ENCODE measurements at regions not wholly inside any gene's neighbourhood (a gene's known extent, or its start where the extent isn't known, plus 50 kb on each side); places are given as distances from the start of the nearest gene placed in this dataset.
"Not testable (repeated sequence)": the region's sequence is repeated elsewhere in the genome, so short reads cannot be mapped to it uniquely, and the experiment has no call there.

- TF ChIP-seq, protein P1, sequence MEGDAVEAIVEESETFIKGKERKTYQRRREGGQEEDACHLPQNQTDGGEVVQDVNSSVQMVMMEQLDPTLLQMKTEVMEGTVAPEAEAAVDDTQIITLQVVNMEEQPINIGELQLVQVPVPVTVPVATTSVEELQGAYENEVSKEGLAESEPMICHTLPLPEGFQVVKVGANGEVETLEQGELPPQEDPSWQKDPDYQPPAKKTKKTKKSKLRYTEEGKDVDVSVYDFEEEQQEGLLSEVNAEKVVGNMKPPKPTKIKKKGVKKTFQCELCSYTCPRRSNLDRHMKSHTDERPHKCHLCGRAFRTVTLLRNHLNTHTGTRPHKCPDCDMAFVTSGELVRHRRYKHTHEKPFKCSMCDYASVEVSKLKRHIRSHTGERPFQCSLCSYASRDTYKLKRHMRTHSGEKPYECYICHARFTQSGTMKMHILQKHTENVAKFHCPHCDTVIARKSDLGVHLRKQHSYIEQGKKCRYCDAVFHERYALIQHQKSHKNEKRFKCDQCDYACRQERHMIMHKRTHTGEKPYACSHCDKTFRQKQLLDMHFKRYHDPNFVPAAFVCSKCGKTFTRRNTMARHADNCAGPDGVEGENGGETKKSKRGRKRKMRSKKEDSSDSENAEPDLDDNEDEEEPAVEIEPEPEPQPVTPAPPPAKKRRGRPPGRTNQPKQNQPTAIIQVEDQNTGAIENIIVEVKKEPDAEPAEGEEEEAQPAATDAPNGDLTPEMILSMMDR (IDR thresholded peaks at IDR 0.05; ENCODE audit: insufficient read depth, low read length, poor library complexity, severe bottlenecking): no peak
- no peak for DNase-seq (ENCODE audit: low read depth)
- H3K36me3 ChIP-seq (ENCODE audit: control insufficient read depth, insufficient read depth, low read length): no peaks in the 10 kb centered on the region
- no peaks in the 10 kb centered on the region for H3K27me3 ChIP-seq (ENCODE audit: control insufficient read depth, insufficient read depth, low read length)
- no peak overlapping the region for H3K4me3 ChIP-seq (ENCODE audit: low read depth, low read length)
Measured at GRCh38 chr4:55004831-55005230, 120.6 kb downstream of the KDR start.

GRCh38 chr4:55002431-55002830, 123.0 kb downstream of the KDR start:
- no peaks in the 10 kb centered on the region for H3K36me3 ChIP-seq (ENCODE audit: control insufficient read depth, insufficient read depth, low read length)
- TF ChIP-seq, protein P1 (IDR thresholded peaks at IDR 0.05; ENCODE audit: insufficient read depth, low read length, poor library complexity, severe bottlenecking): no peak
- DNase-seq (ENCODE audit: low read depth): no peak
- H3K4me3 ChIP-seq (ENCODE audit: low read depth, low read length): no peak overlapping the region
- no peaks in the 10 kb centered on the region for H3K27me3 ChIP-seq (ENCODE audit: control insufficient read depth, insufficient read depth, low read length)

DNA sequence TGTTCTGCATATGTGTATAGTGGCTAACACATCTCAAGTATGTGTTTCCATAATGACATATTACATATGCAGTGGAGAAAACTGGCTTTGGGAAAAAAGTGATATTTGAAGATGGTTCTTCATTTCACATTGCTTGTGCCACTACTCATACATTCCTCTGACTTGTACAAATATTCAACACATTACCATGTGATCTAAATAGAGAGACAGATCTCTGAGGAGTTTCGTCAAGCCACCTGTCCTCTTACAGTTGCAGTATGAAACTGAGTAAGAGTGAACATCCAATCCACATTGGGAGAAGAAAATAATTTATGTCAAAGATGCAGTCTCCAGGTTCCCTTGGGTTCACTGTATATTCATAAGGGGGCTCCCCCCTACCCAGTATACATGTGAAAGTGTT, 123.9 kb downstream of the KDR start:
- H3K4me3 ChIP-seq (ENCODE audit: low read depth, low read length): no peak overlapping the region
- TF ChIP-seq, protein P1 (IDR thresholded peaks at IDR 0.05; ENCODE audit: insufficient read depth, low read length, poor library complexity, severe bottlenecking): no peak
- no peaks in the 10 kb centered on the region for H3K36me3 ChIP-seq (ENCODE audit: control insufficient read depth, insufficient read depth, low read length)
- no peak for DNase-seq (ENCODE audit: low read depth)
- H3K27me3 ChIP-seq (ENCODE audit: control insufficient read depth, insufficient read depth, low read length): no peaks in the 10 kb centered on the region

DNA sequence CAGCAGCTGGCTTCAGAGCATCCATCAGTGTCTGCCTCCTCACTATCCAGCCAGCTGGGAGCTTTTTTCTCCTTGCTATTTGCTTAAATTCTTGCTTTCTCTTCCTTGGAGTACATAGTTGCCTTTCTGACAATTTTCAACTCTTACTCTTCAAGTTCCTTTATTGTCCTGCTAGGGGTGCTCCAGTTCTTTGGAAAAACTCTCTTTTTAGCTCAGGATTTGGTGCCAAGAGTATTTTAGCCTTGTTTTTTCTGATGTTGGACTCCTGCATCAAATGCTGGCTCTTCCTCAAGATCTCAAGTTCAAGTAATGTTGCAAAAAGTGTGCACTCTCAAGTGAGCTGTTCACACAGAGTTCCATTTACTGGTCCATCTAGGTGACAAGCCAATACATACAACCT, 126.4 kb downstream of the KDR start:
- Histone ChIP-seq H3K36me3 (ENCODE audit: control insufficient read depth, insufficient read depth, low read length) (no peaks in the 10 kb centered on the region), H3K27me3 (ENCODE audit: control insufficient read depth, insufficient read depth, low read length) (no peaks in the 10 kb centered on the region), H3K4me3 (ENCODE audit: low read depth, low read length) (no peak overlapping the region)
- TF ChIP-seq, protein P1 (IDR thresholded peaks at IDR 0.05; ENCODE audit: insufficient read depth, low read length, poor library complexity, severe bottlenecking): peak; percentile 18
- DNase-seq (ENCODE audit: low read depth): no peak

DNA sequence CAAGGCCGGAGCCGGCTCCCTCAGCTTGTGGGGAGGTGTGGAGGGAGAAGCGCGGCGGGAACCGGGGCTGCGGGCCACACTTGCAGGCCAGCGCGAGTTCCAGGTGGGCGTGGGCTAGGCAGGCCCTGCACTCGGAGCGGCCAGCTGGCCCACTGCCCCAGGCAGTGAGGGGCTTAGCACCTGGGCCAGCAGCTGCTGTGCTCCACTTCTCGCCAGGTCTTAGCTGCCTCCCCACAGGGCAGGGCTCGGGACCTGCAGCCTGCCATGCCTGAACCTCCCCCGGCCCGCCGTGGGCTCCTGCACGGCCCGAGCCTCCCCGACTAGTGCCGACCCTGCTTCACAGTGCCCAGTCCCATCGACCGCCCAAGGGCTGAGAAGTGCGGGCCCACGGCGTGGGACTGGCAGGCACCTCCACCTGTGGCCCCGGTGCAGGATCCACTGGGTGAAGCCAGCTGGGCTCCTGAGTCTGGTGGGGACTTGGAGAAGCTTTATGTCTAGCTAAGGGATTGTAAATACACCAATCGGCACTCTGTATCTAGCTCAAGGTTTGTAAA, 131.8 kb downstream of the KDR start:
- not testable (repeated sequence) for H3K36me3 ChIP-seq (ENCODE audit: control insufficient read depth, insufficient read depth, low read length); DNase-seq (ENCODE audit: low read depth); H3K4me3 ChIP-seq (ENCODE audit: low read depth, low read length); H3K27me3 ChIP-seq (ENCODE audit: control insufficient read depth, insufficient read depth, low read length)

DNA sequence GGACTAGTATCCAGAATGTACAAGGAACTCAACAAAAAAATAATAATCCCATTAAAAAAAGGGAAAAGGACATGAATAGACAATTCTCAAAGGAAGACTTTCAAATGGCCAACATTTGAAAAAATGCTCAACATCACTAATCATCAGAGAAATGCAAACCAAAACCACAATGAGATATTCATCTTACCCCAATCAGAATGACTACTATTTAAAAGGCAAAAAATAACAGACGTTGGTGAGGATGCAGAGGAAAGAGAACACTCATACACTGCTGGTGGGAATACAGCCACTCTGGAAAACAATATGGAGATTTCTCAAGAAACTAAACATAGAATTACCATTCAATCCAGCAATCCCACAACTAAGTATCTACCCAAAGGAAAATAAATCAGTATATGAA, 133.1 kb downstream of the KDR start:
- no peak overlapping the region for H3K4me3 ChIP-seq (ENCODE audit: low read depth, low read length)
- H3K27me3 ChIP-seq (ENCODE audit: control insufficient read depth, insufficient read depth, low read length): no peaks in the 10 kb centered on the region
- TF ChIP-seq, protein P1 (IDR thresholded peaks at IDR 0.05; ENCODE audit: insufficient read depth, low read length, poor library complexity, severe bottlenecking): no peak
- DNase-seq (ENCODE audit: low read depth): no peak
- no peaks in the 10 kb centered on the region for H3K36me3 ChIP-seq (ENCODE audit: control insufficient read depth, insufficient read depth, low read length)

Data from kidney epithelial cell (primary cell).